ENCODE measurements at regions not wholly inside any gene's neighbourhood (a gene's known extent, or its start where the extent isn't known, plus 50 kb on each side); places are given as distances from the start of the nearest gene placed in this dataset.

DNA sequence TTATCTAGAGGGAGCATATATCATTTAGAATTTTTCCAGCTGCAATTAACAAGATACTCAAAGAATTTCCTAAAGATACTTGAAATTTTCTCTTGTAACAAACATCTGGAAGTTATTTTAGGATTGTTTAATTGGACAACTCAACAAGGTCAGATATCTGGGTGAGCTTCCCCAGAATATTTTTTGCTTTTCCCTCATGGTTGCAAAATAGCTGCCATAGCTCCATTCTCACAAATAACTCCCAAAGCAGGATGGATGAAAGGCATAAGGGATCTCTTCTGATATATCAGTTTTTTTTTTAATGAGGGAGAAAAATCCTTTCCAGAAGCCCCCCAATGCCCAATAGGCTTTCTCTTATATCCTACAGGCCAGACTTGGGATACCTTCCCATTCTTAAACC, 56.6 kb upstream of the SLC25A26 start:
- no peak for TF ChIP-seq POLR2A (IDR thresholded peaks at IDR 0.05)
- TF ChIP-seq, protein P1, sequence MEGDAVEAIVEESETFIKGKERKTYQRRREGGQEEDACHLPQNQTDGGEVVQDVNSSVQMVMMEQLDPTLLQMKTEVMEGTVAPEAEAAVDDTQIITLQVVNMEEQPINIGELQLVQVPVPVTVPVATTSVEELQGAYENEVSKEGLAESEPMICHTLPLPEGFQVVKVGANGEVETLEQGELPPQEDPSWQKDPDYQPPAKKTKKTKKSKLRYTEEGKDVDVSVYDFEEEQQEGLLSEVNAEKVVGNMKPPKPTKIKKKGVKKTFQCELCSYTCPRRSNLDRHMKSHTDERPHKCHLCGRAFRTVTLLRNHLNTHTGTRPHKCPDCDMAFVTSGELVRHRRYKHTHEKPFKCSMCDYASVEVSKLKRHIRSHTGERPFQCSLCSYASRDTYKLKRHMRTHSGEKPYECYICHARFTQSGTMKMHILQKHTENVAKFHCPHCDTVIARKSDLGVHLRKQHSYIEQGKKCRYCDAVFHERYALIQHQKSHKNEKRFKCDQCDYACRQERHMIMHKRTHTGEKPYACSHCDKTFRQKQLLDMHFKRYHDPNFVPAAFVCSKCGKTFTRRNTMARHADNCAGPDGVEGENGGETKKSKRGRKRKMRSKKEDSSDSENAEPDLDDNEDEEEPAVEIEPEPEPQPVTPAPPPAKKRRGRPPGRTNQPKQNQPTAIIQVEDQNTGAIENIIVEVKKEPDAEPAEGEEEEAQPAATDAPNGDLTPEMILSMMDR (IDR thresholded peaks at IDR 0.05): no peak
- TF ChIP-seq POLR2AphosphoS5 (IDR thresholded peaks at IDR 0.05): no peak
- TF ChIP-seq EP300 (IDR thresholded peaks at IDR 0.05): no peak
